SKM-1 treated with dmso at 0.1 percent for 144 hours (cell line): ENCODE measurements at regions not wholly inside any gene's neighbourhood (a gene's known extent, or its start where the extent isn't known, plus 50 kb on each side); places are given as distances from the start of the nearest gene placed in this dataset.

Experiments used
- DNase-seq: peaks from one replicate; lab custom pipeline; 2025; ENCODE audit not compliant: unreplicated experiment; lab: John Stamatoyannopoulos, UW

DNA sequence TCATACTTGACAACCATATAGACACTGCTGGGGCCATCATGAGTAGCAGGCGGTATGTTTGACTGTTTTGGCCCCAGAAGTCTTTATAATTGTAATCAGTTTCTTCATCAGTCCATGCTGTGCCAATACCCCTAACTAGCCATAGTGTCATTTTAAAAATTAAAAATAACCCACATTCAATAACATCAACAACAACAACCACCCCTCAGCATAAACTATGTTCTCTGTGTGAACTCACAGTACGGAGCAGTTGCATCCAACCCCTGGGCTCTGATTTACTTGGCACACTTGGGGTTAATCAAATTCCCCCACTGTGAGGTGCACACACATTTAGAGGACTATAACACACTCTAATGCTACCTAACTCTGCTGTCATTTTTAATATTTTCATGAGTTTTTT is 553.7 kb downstream of the USP25 start:
- DNase-seq, result no peak

GRCh38 chr21:16285605-16286126 is 555.9 kb downstream of the USP25 start:
- no peak for DNase-seq

DNA sequence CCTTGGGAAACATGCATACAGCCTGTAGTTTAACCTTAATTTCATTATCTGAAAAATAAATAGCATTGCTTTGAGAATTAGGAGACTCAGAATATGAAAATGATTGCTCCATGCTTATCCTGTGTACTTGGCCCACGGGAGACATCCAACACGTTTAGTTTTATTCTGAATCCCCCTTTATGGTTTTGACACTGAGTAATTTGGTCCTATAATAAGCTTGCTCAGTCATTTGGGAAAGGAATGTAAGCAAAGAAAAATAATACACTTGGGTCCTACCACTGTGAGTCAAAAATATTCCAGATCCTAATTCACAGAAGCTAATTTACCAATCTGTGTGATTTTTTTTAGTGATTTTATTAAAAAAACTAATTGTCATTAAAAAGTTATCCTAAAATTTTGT is 557.3 kb downstream of the USP25 start:
- no peak for DNase-seq

- DNase-seq, result no peak
Measured at GRCh38 chr21:16291296-16291695, 561.5 kb downstream of the USP25 start.

DNA sequence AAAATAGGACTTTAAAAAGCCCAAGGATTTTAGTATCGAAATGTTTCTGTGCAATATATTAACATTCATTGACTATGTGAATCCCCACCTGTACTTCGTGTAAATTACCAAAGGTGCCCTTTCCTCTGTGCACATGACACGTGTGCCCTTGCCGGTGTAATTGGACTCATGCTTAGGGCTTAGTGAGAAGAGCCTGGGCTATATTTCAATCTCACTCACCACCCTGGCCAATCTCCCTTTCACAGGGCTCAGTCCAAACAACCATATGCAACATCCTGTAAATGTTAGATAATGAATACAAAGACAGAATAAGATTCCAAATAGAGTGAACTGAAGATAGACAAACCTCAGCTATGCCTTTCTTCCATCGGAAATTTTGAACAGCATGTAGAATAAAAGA is 564.3 kb downstream of the USP25 start:
- DNase-seq, result no peak

- DNase-seq, result no peak
Measured at GRCh38 chr21:16302851-16303282, 573.1 kb downstream of the USP25 start.

DNA sequence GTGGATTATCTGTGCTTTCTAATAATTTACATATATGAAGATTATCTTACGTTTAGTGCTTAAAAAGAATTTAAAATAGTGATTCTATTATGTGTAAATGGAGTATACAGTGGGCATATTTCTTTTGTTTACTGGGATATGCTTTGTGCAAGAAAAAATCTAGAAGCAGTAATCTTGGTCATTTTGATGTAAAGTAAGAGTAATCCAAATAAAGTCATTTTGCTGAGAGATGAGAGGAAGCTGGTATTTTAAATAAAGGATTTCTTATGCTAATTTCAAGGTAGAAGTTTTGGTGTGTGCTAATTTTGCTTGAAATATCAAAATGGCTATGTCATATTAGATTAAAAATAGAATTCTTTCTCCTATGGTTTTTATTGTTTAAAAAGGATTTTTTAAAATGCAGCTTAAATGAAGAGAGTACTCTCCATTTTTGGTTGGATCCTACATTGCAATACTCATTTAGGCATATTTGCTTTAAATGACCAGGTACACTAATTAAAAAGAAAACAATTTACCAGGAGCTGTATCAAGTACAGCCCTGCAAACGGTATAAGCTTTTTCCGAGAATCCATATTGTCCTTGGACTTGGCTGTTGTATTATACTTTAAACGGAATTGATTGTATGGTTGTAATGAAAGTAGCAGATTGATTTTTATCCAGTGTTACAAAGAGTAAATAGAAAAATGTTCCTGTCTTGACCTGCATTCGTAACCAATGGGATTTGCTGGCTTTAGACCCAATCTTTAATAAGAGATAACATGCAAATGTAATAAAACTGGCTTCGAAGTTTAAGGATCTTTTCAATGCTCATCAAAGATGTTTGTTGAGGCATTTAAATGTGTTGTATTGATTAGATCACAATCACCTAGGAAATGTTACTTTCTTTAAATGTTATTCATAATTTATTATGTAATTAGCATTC is 574.7 kb downstream of the USP25 start:
- DNase-seq, result no peak

DNA sequence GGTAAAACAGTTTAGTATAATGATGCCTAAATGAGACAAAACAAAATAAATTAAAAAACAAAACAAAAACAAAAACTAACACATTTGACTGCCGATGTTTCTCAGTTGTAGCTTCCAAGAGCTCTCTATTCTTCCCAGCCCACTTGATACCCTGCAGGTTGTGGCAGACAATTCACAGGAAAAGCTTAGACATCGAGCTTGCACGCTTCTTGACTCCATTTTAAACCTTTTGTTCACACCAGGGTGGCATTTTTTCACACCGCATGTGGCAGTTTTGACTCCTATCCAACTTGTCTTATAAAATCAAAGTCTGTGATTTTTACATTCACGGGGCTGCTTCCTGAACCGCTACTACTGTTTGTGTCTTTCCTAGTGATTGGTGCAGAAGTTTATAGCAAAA is 575.9 kb downstream of the USP25 start:
- no peak for DNase-seq

DNA sequence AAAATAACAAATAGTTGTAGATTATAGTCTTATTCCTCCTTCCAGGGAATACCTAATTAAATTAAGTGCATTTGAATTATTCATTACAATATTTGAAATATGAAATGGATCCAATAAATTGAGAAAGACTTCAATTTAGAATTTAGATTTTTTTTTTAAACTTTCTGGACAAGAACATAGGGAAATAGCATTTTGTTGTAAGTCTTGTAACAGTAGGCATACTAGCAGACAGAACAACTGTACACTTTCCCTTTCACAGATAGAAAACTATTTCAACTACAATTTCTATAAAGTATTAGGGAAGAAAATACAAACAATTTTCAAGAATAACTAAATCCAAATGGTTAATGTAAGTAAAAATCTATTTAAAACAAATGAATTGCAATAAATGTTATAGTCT is 577.5 kb downstream of the USP25 start:
- no peak for DNase-seq

DNA sequence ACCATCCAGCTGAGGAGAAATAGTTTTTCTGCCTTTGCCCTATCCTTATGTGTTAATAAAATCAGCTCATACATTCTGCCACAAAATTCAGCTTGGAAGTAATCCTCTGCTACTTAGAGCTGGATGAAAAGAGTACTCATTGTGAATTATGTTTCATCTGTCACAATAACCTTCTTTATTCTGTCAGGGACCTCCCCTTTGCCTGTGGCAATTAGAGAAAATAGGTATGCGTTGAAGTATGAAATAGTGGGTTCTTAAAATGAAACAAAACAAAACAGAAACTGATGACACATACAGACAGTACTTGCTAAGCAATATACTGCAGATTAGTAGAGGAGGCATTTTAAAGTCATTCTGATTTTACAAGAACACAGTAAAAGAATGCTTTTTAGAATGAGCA is 578.5 kb downstream of the USP25 start:
- no peak for DNase-seq

GRCh38 chr21:16309250-16309971 is 579.6 kb downstream of the USP25 start:
- DNase-seq, result no peak

DNA sequence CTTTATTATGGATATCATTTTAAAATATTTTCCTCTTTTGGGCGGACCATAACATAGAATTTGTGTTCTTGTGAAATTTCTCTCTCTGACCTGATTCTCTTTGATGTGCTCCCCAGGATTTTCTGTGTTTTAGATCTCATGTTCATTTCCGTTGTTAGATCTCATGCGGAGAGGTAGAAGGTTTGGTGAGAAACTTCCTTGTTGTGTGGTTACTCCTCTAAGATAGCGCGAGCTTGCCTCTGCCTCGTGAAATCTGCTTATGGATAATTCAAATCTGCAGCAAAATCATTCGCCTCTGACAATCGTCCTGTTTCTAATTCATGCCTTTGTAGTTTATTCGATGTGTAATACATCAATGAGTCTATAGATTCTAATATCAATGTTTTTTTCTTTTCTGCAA is 580.4 kb downstream of the USP25 start:
- DNase-seq, result no peak

DNA sequence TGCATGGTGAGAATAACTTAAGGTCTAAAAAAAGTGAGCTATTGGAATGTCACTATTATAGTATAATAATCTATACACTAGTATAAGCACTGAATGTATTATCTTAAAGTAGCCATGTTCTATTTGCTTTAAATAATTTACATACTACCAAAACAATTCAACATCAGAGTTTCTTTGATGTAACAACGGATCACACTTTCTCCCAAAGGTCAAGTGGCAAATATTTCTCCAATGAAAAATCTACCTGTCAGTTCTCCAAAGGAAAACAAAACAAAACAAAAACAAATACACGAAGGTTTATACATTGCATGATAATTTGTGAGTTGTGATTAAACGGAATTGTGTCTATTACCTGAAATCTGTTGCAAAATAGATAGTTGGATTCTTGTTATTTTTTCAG is 581.4 kb downstream of the USP25 start:
- no peak for DNase-seq

GRCh38 chr21:16312321-16312720 is 582.5 kb downstream of the USP25 start:
- no peak for DNase-seq

- no peak for DNase-seq
Measured at GRCh38 chr21:16315223-16315622, 585.4 kb downstream of the USP25 start.

- no peak for DNase-seq
Measured at GRCh38 chr21:16318651-16319300, 589.0 kb downstream of the USP25 start.

- no peak for DNase-seq
Measured at GRCh38 chr21:16320110-16320509, 590.3 kb downstream of the USP25 start.

DNA sequence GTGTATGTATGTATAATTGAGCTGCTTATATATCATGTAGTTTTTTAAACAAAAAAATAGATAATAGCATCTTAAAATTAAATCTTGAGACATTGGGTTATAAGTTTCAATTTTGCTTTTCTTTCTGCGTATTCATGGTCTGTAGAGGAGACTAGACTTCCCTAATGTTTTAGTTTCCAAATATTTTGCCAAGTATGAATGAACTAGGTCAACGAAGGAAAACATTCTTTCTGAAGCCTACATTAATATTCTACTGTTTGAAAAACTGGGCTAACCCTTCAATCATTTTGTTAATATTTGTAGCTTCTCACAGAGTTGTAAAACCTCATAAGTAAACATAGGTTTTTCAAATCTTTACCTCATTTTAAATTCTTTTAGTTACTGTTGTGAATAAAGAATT is 592.7 kb downstream of the USP25 start:
- DNase-seq, result no peak

GRCh38 chr21:16323596-16323995 is 593.8 kb downstream of the USP25 start:
- no peak for DNase-seq

GRCh38 chr21:16324630-16325029 is 594.8 kb downstream of the USP25 start:
- no peak for DNase-seq

GRCh38 chr21:16330082-16330907 is 600.5 kb downstream of the USP25 start:
- DNase-seq, result peak; percentile 64
